ENCODE measurements at regions not wholly inside any gene's neighbourhood (a gene's known extent, or its start where the extent isn't known, plus 50 kb on each side); places are given as distances from the start of the nearest gene placed in this dataset.

DNA sequence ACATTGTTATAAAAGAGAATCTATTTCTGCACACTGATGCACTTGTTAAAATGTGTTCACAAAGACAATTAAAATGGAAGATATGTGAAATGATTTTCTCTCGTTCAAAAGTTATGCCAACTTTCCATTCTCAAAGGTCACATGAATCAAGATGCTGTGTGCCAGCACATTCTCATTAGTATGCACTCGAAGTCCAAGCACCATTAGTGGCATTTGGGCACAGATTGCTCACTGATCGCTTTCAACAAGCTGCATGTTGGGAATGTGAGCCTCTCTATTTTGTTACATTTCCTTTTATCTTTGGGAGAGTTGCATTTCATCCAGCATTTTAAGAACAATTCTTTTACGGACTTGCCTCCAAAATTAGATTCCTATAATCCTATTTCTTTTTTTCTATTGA lies 398.9 kb downstream of the FBXO15 start:
- no peak for TF ChIP-seq EZH2 (IDR thresholded peaks at IDR 0.05; ENCODE audit: borderline replicate concordance, low read depth, low read length, poor library complexity, severe bottlenecking)
- TF ChIP-seq, protein P1, sequence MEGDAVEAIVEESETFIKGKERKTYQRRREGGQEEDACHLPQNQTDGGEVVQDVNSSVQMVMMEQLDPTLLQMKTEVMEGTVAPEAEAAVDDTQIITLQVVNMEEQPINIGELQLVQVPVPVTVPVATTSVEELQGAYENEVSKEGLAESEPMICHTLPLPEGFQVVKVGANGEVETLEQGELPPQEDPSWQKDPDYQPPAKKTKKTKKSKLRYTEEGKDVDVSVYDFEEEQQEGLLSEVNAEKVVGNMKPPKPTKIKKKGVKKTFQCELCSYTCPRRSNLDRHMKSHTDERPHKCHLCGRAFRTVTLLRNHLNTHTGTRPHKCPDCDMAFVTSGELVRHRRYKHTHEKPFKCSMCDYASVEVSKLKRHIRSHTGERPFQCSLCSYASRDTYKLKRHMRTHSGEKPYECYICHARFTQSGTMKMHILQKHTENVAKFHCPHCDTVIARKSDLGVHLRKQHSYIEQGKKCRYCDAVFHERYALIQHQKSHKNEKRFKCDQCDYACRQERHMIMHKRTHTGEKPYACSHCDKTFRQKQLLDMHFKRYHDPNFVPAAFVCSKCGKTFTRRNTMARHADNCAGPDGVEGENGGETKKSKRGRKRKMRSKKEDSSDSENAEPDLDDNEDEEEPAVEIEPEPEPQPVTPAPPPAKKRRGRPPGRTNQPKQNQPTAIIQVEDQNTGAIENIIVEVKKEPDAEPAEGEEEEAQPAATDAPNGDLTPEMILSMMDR (conservative IDR thresholded peaks at IDR 0.05; ENCODE audit: low read depth, low read length), result no peak
- Histone ChIP-seq H3K9me3 (ENCODE audit: low read depth, low read length, poor library complexity, severe bottlenecking) (no peaks in the 10 kb centered on the region), H3K36me3 (ENCODE audit: insufficient read depth, low read length, poor library complexity, severe bottlenecking) (no peaks in the 10 kb centered on the region), H3K4me3 (ENCODE audit: low read depth, low read length, poor library complexity, severe bottlenecking) (no peak overlapping the region), H3K27me3 (replicated peaks; ENCODE audit: insufficient read depth, low read depth, low read length, poor library complexity) (no peaks in the 10 kb centered on the region), H3K27ac (ENCODE audit: low read depth, low read length, poor library complexity, severe bottlenecking) (no peak overlapping the region), H3K4me1 (ENCODE audit: insufficient read depth, low read length, poor library complexity, severe bottlenecking) (no peaks in the 10 kb centered on the region)
- no peak for DNase-seq (ENCODE audit: low spot score)
- BruUV-seq (replicated peaks), result no TSS peak
- intact Hi-C loops (cut with micrococcal nuclease; ENCODE audit: unreplicated experiment), result no loop called here
- CTCF ChIA-PET, result no interaction called here
- POLR2A ChIA-PET (ENCODE audit: low non-redundant PET), result no interaction called here

DNA sequence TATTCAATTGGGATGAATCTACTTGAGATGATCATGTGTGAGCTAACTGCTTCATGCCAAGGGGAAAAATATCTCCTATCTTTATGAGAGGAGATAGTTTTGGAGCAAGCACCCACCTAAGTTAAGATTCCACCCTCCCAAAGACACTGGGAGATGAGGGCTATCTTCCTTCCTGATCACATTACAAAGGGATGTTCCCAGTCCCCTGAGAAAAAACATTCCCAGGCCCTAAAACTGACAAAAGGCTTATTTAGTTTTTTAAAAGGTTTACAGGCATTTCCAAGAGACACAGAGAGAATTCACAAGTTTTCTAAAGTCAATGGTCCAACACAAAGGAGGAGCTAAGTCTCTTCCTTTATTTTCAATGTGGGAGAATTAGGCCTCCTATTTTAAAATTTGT lies 401.5 kb downstream of the FBXO15 start:
- no peaks in the 10 kb centered on the region for H3K4me1 ChIP-seq (ENCODE audit: insufficient read depth, low read length, poor library complexity, severe bottlenecking)
- no peaks in the 10 kb centered on the region for H3K27me3 ChIP-seq (replicated peaks; ENCODE audit: insufficient read depth, low read depth, low read length, poor library complexity)
- H3K9me3 ChIP-seq (ENCODE audit: low read depth, low read length, poor library complexity, severe bottlenecking), result no peaks in the 10 kb centered on the region
- no peak overlapping the region for H3K4me3 ChIP-seq (ENCODE audit: low read depth, low read length, poor library complexity, severe bottlenecking)
- TF ChIP-seq, protein P1 (conservative IDR thresholded peaks at IDR 0.05; ENCODE audit: low read depth, low read length), result no peak
- no peak for TF ChIP-seq EZH2 (IDR thresholded peaks at IDR 0.05; ENCODE audit: borderline replicate concordance, low read depth, low read length, poor library complexity, severe bottlenecking)
- DNase-seq (ENCODE audit: low spot score), result no peak
- H3K36me3 ChIP-seq (ENCODE audit: insufficient read depth, low read length, poor library complexity, severe bottlenecking), result no peaks in the 10 kb centered on the region
- BruUV-seq (replicated peaks), result no TSS peak
- ChIA-PET POLR2A (ENCODE audit: low non-redundant PET) (no interaction called here), CTCF (no interaction called here)
- H3K27ac ChIP-seq (ENCODE audit: low read depth, low read length, poor library complexity, severe bottlenecking), result no peak overlapping the region
- intact Hi-C loops (cut with micrococcal nuclease; ENCODE audit: unreplicated experiment), result no loop called here

DNA sequence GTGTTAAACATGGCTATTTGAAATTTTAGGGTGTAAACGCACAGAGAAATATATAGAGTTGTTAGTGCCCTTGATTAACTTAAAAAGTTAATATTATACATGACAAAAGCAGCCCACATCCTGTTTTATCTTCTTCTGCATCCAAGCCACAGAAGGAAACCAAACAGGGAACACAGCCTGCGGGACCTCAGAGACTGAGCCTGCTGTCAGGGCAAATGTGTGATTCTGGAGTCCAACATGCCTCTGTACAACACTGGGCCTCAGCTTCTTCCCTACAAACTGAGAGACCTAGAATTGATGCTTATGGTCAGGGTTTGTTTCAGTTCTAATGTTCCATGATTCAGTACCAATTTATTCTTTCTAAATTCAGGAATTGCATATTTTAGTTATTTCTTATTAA lies 404.7 kb downstream of the FBXO15 start:
- ChIA-PET POLR2A (ENCODE audit: low non-redundant PET) (no interaction called here), CTCF (no interaction called here)
- TF ChIP-seq, protein P1 (conservative IDR thresholded peaks at IDR 0.05; ENCODE audit: low read depth, low read length), result no peak
- TF ChIP-seq EZH2 (IDR thresholded peaks at IDR 0.05; ENCODE audit: borderline replicate concordance, low read depth, low read length, poor library complexity, severe bottlenecking), result no peak
- H3K27me3 ChIP-seq (replicated peaks; ENCODE audit: insufficient read depth, low read depth, low read length, poor library complexity), result no peaks in the 10 kb centered on the region
- H3K9me3 ChIP-seq (ENCODE audit: low read depth, low read length, poor library complexity, severe bottlenecking), result no peaks in the 10 kb centered on the region
- intact Hi-C loops (cut with micrococcal nuclease; ENCODE audit: unreplicated experiment), result no loop called here
- H3K27ac ChIP-seq (ENCODE audit: low read depth, low read length, poor library complexity, severe bottlenecking), result no peak overlapping the region
- H3K36me3 ChIP-seq (ENCODE audit: insufficient read depth, low read length, poor library complexity, severe bottlenecking), result no peaks in the 10 kb centered on the region
- DNase-seq (ENCODE audit: low spot score), result no peak
- no TSS peak for BruUV-seq (replicated peaks)
- no peak overlapping the region for H3K4me3 ChIP-seq (ENCODE audit: low read depth, low read length, poor library complexity, severe bottlenecking)
- H3K4me1 ChIP-seq (ENCODE audit: insufficient read depth, low read length, poor library complexity, severe bottlenecking), result no peaks in the 10 kb centered on the region

All from A673 (cell line).